ENCODE measurements at regions not wholly inside any gene's neighbourhood (a gene's known extent, or its start where the extent isn't known, plus 50 kb on each side); places are given as distances from the start of the nearest gene placed in this dataset.

DNA sequence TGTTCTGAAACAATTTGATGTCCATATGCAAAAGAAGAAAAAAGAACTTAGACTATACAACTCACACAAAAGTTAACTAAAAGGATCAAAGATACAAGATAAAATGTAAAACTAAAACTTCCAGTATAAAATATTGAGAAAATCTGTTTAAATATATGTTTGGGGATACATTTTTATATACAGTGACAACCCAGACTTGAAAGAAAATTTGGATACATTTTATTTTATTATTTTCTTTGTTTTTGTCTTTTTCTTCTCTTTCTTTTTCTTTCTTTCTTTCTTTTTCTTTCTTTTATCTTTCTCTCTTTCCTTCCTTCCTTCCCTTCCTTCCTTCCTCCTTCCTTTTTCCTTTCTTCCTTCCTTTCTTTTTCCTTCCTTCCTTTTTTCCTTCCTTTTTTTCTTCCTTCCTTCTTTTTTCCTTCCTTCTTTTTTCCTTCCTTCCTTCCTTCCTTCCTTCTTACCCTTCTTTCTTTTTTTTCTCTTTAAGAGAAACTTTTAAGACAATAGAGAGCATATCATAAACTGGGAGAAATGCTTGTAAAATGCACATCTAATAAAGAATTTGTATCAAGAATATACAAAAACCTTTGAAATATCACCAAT is 954.5 kb upstream of the LRFN5 start:
- no peaks in the 10 kb centered on the region for H3K4me1 ChIP-seq (ENCODE audit: insufficient read depth, low read length)
- no peak overlapping the region for H3K23ac ChIP-seq (ENCODE audit: insufficient read length, low read depth, low read length)
- H2AFZ ChIP-seq (ENCODE audit: low read length): no peak overlapping the region
- H2AK5ac ChIP-seq (ENCODE audit: insufficient read length, low read length): no peak overlapping the region
- Mint-ChIP-seq H3K27ac (no peak overlapping the region), H3K27me3 (ENCODE audit: low read depth) (no peaks in the 10 kb centered on the region), H3K9me3 (no peaks in the 10 kb centered on the region), H3K36me3 (ENCODE audit: insufficient read depth in 1 of 3, low read depth in 3 of 3) (no peaks in the 10 kb centered on the region), H3K4me1 (no peaks in the 10 kb centered on the region), H3K4me3 (no peak overlapping the region)
- no peak overlapping the region for H3K4me2 ChIP-seq (ENCODE audit: insufficient read depth, insufficient read length, low read length)
- no peak overlapping the region for H4K91ac ChIP-seq (ENCODE audit: insufficient read length, low read depth, low read length)
- no peak overlapping the region for H2BK15ac ChIP-seq (ENCODE audit: low read depth, low read length)
- H4K8ac ChIP-seq (replicated peaks; ENCODE audit: insufficient read length, low read depth, low read length): no peak overlapping the region
- H3K79me2 ChIP-seq (ENCODE audit: insufficient read depth, low read length): no peaks in the 10 kb centered on the region
- no peak overlapping the region for H3K14ac ChIP-seq (ENCODE audit: insufficient read depth, low read length)
- H3K27ac ChIP-seq (ENCODE audit: insufficient read length, low read depth, low read length): no peak overlapping the region
- H3K9me3 ChIP-seq (ENCODE audit: control insufficient read depth, low read depth, low read length): no peaks in the 10 kb centered on the region
- no peak for DNase-seq
- H3T11ph ChIP-seq (ENCODE audit: low read length): no peak overlapping the region
- H3K56ac ChIP-seq (ENCODE audit: insufficient read length, low read depth, low read length): no peak overlapping the region
- TF ChIP-seq, protein P1, sequence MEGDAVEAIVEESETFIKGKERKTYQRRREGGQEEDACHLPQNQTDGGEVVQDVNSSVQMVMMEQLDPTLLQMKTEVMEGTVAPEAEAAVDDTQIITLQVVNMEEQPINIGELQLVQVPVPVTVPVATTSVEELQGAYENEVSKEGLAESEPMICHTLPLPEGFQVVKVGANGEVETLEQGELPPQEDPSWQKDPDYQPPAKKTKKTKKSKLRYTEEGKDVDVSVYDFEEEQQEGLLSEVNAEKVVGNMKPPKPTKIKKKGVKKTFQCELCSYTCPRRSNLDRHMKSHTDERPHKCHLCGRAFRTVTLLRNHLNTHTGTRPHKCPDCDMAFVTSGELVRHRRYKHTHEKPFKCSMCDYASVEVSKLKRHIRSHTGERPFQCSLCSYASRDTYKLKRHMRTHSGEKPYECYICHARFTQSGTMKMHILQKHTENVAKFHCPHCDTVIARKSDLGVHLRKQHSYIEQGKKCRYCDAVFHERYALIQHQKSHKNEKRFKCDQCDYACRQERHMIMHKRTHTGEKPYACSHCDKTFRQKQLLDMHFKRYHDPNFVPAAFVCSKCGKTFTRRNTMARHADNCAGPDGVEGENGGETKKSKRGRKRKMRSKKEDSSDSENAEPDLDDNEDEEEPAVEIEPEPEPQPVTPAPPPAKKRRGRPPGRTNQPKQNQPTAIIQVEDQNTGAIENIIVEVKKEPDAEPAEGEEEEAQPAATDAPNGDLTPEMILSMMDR (conservative IDR thresholded peaks at IDR 0.05): no peak
- no peak overlapping the region for H2BK20ac ChIP-seq (ENCODE audit: low read depth, low read length, poor library complexity, severe bottlenecking)
- H2BK5ac ChIP-seq (ENCODE audit: insufficient read length, low read length): no peak overlapping the region
- H3K4ac ChIP-seq (ENCODE audit: low read depth, low read length): no peak overlapping the region
- H4K5ac ChIP-seq (ENCODE audit: insufficient read length, low read depth, low read length): no peak overlapping the region
- H3K9ac ChIP-seq (ENCODE audit: extremely low read depth, insufficient read length, low read length): no peak overlapping the region
- no peak overlapping the region for H2BK120ac ChIP-seq (ENCODE audit: low read depth, low read length, poor library complexity, severe bottlenecking)
- no peaks in the 10 kb centered on the region for H3K27me3 ChIP-seq (ENCODE audit: insufficient read depth, low read length)
- H3K79me1 ChIP-seq (ENCODE audit: insufficient read depth, low read depth, low read length, poor library complexity, severe bottlenecking): no peaks in the 10 kb centered on the region
- H2BK12ac ChIP-seq (ENCODE audit: insufficient read length, low read depth, low read length): no peak overlapping the region
- no peak overlapping the region for H3K18ac ChIP-seq (ENCODE audit: insufficient read length, low read depth, low read length)
- H4K20me1 ChIP-seq (ENCODE audit: control insufficient read depth, insufficient read depth, insufficient read length): no peaks in the 10 kb centered on the region
- no peaks in the 10 kb centered on the region for H3K23me2 ChIP-seq (ENCODE audit: insufficient read length, low read depth, low read length, poor library complexity, severe bottlenecking)
